Mucosa of rectum (tissue), 2 donors: ENCODE measurements at regions not wholly inside any gene's neighbourhood (a gene's known extent, or its start where the extent isn't known, plus 50 kb on each side); places are given as distances from the start of the nearest gene placed in this dataset.

Experiments used
- H3K27ac ChIP-seq, 2 donors: one replicate each; pipeline ENCODE4 v1.7.0; 2013; ENCODE audit warnings: inconsistent platforms in 2 of 2, low read depth in 2 of 2, low read length in 2 of 2
- H3K27me3 ChIP-seq, 2 donors: one replicate each; pipeline ENCODE4 v1.7.0; 2013; ENCODE audit warnings: low read length in 2 of 2; ENCODE audit not compliant: control insufficient read depth in 2 of 2, insufficient read depth in 2 of 2
- H3K36me3 ChIP-seq, 2 donors: one replicate each; pipeline ENCODE4 v1.7.0; 2013; ENCODE audit warnings: low read length in 2 of 2; ENCODE audit not compliant: control insufficient read depth in 2 of 2, insufficient read depth in 2 of 2
- H3K4me1 ChIP-seq, 2 donors: one replicate each; pipeline ENCODE4 v1.7.0; 2013; ENCODE audit warnings: low read length in 2 of 2, mild to moderate bottlenecking in 1 of 2; ENCODE audit not compliant: control insufficient read depth in 2 of 2, insufficient read depth in 2 of 2
- H3K4me3 ChIP-seq, 2 donors: one replicate each; pipeline ENCODE4 v1.7.0; 2013; ENCODE audit warnings: low read length in 2 of 2
- H3K9ac ChIP-seq, 2 donors: one replicate each; pipeline ENCODE4 v1.7.0; 2013; ENCODE audit warnings: low read length in 2 of 2, low read depth in 1 of 2, mild to moderate bottlenecking in 1 of 2
- H3K9me3 ChIP-seq, 2 donors: one replicate each; pipeline ENCODE4 v1.7.0; 2013; ENCODE audit warnings: low read length in 2 of 2; ENCODE audit not compliant: control insufficient read depth in 2 of 2
- donor health status: healthy.
- donor health status: Normal muscosa, but diverticular disease.

- Histone ChIP-seq H3K27me3 (no peaks in the 10 kb centered on the region), H3K36me3 (no peaks in the 10 kb centered on the region), H3K9me3 (no peaks in the 10 kb centered on the region), H3K4me3 (no peak overlapping the region), H3K9ac (no peak overlapping the region), H3K4me1 (no peaks in the 10 kb centered on the region), H3K27ac (no peak overlapping the region)
These were observed 89.9 kb upstream of the DCN start for GRCh38 chr12:91272461-91273063.

- Histone ChIP-seq H3K4me3 (no peak overlapping the region), H3K27ac (no peak overlapping the region), H3K36me3 (no peaks in the 10 kb centered on the region), H3K27me3 (no peaks in the 10 kb centered on the region), H3K4me1 (no peaks in the 10 kb centered on the region), H3K9ac (no peak overlapping the region), H3K9me3 (no peaks in the 10 kb centered on the region)
These were observed 88.6 kb upstream of the DCN start for GRCh38 chr12:91271185-91271584.

- no peak overlapping the region for H3K4me3 ChIP-seq
- no peaks in the 10 kb centered on the region for H3K9me3 ChIP-seq
- no peaks in the 10 kb centered on the region for H3K4me1 ChIP-seq
- H3K9ac ChIP-seq = no peak overlapping the region
- H3K36me3 ChIP-seq = no peaks in the 10 kb centered on the region
- no peak overlapping the region for H3K27ac ChIP-seq
- H3K27me3 ChIP-seq = no peaks in the 10 kb centered on the region
These were observed 84.4 kb upstream of the DCN start for GRCh38 chr12:91267039-91267438.

- H3K4me1 ChIP-seq = no peaks in the 10 kb centered on the region
- no peaks in the 10 kb centered on the region for H3K27me3 ChIP-seq
- no peaks in the 10 kb centered on the region for H3K9me3 ChIP-seq
- H3K9ac ChIP-seq = no peak overlapping the region
- H3K27ac ChIP-seq = no peak overlapping the region
- H3K4me3 ChIP-seq = no peak overlapping the region
- H3K36me3 ChIP-seq = no peaks in the 10 kb centered on the region
These were observed 81.6 kb upstream of the DCN start for GRCh38 chr12:91264178-91264577.

GRCh38 chr12:91261820-91262676 lies 79.4 kb upstream of the DCN start:
- Histone ChIP-seq H3K9ac (no peak overlapping the region), H3K27me3 (no peaks in the 10 kb centered on the region), H3K36me3 (no peaks in the 10 kb centered on the region), H3K9me3 (no peaks in the 10 kb centered on the region), H3K27ac (no peak overlapping the region), H3K4me3 (no peak overlapping the region), H3K4me1 (no peaks in the 10 kb centered on the region)

- H3K27ac ChIP-seq = no peak overlapping the region
- no peak overlapping the region for H3K4me3 ChIP-seq
- no peaks in the 10 kb centered on the region for H3K36me3 ChIP-seq
- no peaks in the 10 kb centered on the region for H3K4me1 ChIP-seq
- H3K9ac ChIP-seq = no peak overlapping the region
- no peaks in the 10 kb centered on the region for H3K9me3 ChIP-seq
- no peaks in the 10 kb centered on the region for H3K27me3 ChIP-seq
These were observed 73.8 kb upstream of the DCN start for GRCh38 chr12:91256411-91256810.

GRCh38 chr12:91252341-91252740 lies 69.7 kb upstream of the DCN start:
- H3K27ac ChIP-seq = no peak overlapping the region
- H3K4me1 ChIP-seq = no peaks in the 10 kb centered on the region
- no peaks in the 10 kb centered on the region for H3K36me3 ChIP-seq
- H3K9me3 ChIP-seq = no peaks in the 10 kb centered on the region
- no peak overlapping the region for H3K9ac ChIP-seq
- no peak overlapping the region for H3K4me3 ChIP-seq
- H3K27me3 ChIP-seq = no peaks in the 10 kb centered on the region

GRCh38 chr12:91250273-91250665 lies 67.7 kb upstream of the DCN start:
- peak overlapping the region; percentile 16 to 27 for H3K27ac ChIP-seq

GRCh38 chr12:91249518-91250272 lies 67.1 kb upstream of the DCN start:
- Histone ChIP-seq H3K9ac (no peak overlapping the region), H3K27ac (peak overlapping the region; percentile 16 to 27), H3K36me3 (no peaks in the 10 kb centered on the region), H3K4me3 (no peak overlapping the region), H3K9me3 (no peaks in the 10 kb centered on the region), H3K27me3 (no peaks in the 10 kb centered on the region), H3K4me1 (no peaks in the 10 kb centered on the region)

More at GRCh38 chr12:91250273-91250665, 67.7 kb upstream of the DCN start:
- H3K9ac ChIP-seq = no peak overlapping the region
- no peaks in the 10 kb centered on the region for H3K27me3 ChIP-seq
- H3K4me3 ChIP-seq = no peak overlapping the region
- H3K4me1 ChIP-seq = no peaks in the 10 kb centered on the region
- H3K9me3 ChIP-seq = no peaks in the 10 kb centered on the region
- H3K36me3 ChIP-seq = no peaks in the 10 kb centered on the region

GRCh38 chr12:91249054-91249453 lies 66.4 kb upstream of the DCN start:
- H3K9me3 ChIP-seq = no peaks in the 10 kb centered on the region
- no peak overlapping the region for H3K9ac ChIP-seq
- H3K27me3 ChIP-seq = no peaks in the 10 kb centered on the region
- H3K4me3 ChIP-seq = no peak overlapping the region
- H3K36me3 ChIP-seq = no peaks in the 10 kb centered on the region
- H3K4me1 ChIP-seq = no peaks in the 10 kb centered on the region
- no peak overlapping the region for H3K27ac ChIP-seq
